ENCODE measurements at regions not wholly inside any gene's neighbourhood (a gene's known extent, or its start where the extent isn't known, plus 50 kb on each side); places are given as distances from the start of the nearest gene placed in this dataset.

- Histone ChIP-seq H3K27ac (no peak overlapping the region), H3K79me2 (ENCODE audit: insufficient read depth, low read depth) (no peaks in the 10 kb centered on the region), H3K4me2 (no peak overlapping the region)
Measured at GRCh38 chr20:40807821-40808170, 118.8 kb upstream of the MAFB start.

GRCh38 chr20:40808936-40809335 is 119.9 kb upstream of the MAFB start:
- Histone ChIP-seq H3K36me3 (ENCODE audit: insufficient read depth) (no peaks in the 10 kb centered on the region), H4K20me1 (ENCODE audit: insufficient read depth) (no peaks in the 10 kb centered on the region), H3K9ac (no peak overlapping the region), H2AFZ (ENCODE audit: low read depth) (no peak overlapping the region), H3K27me3 (ENCODE audit: insufficient read depth, low read depth) (no peaks in the 10 kb centered on the region), H3K79me2 (ENCODE audit: insufficient read depth, low read depth) (no peaks in the 10 kb centered on the region), H3K4me2 (no peak overlapping the region), H3K4me3 (IDR thresholded peaks at IDR 0.05; ENCODE audit: insufficient read depth, low read depth, low read length) (no peak overlapping the region), H3K27ac (no peak overlapping the region), H3K4me1 (ENCODE audit: low read depth, poor library complexity, severe bottlenecking) (no peaks in the 10 kb centered on the region)
- no peak for TF ChIP-seq CTCF (conservative IDR thresholded peaks at IDR 0.05; ENCODE audit: low read depth, low read length)

More at GRCh38 chr20:40807821-40808170, 118.8 kb upstream of the MAFB start:
- no peak for TF ChIP-seq CTCF (conservative IDR thresholded peaks at IDR 0.05; ENCODE audit: low read depth, low read length)
- H4K20me1 ChIP-seq (ENCODE audit: insufficient read depth) = no peaks in the 10 kb centered on the region
- H3K36me3 ChIP-seq (ENCODE audit: insufficient read depth) = no peaks in the 10 kb centered on the region
- H3K9ac ChIP-seq = no peak overlapping the region
- H3K4me3 ChIP-seq (IDR thresholded peaks at IDR 0.05; ENCODE audit: insufficient read depth, low read depth, low read length) = no peak overlapping the region
- no peaks in the 10 kb centered on the region for H3K27me3 ChIP-seq (ENCODE audit: insufficient read depth, low read depth)
- H2AFZ ChIP-seq (ENCODE audit: low read depth) = no peak overlapping the region
- no peaks in the 10 kb centered on the region for H3K4me1 ChIP-seq (ENCODE audit: low read depth, poor library complexity, severe bottlenecking)

- Histone ChIP-seq H3K36me3 (ENCODE audit: insufficient read depth) (no peaks in the 10 kb centered on the region), H3K27ac (no peak overlapping the region), H3K4me2 (no peak overlapping the region), H4K20me1 (ENCODE audit: insufficient read depth) (no peaks in the 10 kb centered on the region), H3K4me3 (IDR thresholded peaks at IDR 0.05; ENCODE audit: insufficient read depth, low read depth, low read length) (no peak overlapping the region), H3K79me2 (ENCODE audit: insufficient read depth, low read depth) (no peaks in the 10 kb centered on the region), H3K9ac (no peak overlapping the region), H3K27me3 (ENCODE audit: insufficient read depth, low read depth) (no peaks in the 10 kb centered on the region), H2AFZ (ENCODE audit: low read depth) (no peak overlapping the region), H3K4me1 (ENCODE audit: low read depth, poor library complexity, severe bottlenecking) (no peaks in the 10 kb centered on the region)
- TF ChIP-seq CTCF (conservative IDR thresholded peaks at IDR 0.05; ENCODE audit: low read depth, low read length) = no peak
Measured at GRCh38 chr20:40809361-40809760, 120.3 kb upstream of the MAFB start.

GRCh38 chr20:40810332-40811000 is 121.4 kb upstream of the MAFB start:
- no peak overlapping the region for H3K4me2 ChIP-seq
- no peaks in the 10 kb centered on the region for H3K36me3 ChIP-seq (ENCODE audit: insufficient read depth)
- no peaks in the 10 kb centered on the region for H3K27me3 ChIP-seq (ENCODE audit: insufficient read depth, low read depth)
- H3K27ac ChIP-seq = no peak overlapping the region
- no peak for TF ChIP-seq CTCF (conservative IDR thresholded peaks at IDR 0.05; ENCODE audit: low read depth, low read length)
- no peaks in the 10 kb centered on the region for H3K4me1 ChIP-seq (ENCODE audit: low read depth, poor library complexity, severe bottlenecking)
- H3K4me3 ChIP-seq (IDR thresholded peaks at IDR 0.05; ENCODE audit: insufficient read depth, low read depth, low read length) = no peak overlapping the region
- no peak overlapping the region for H3K9ac ChIP-seq
- H2AFZ ChIP-seq (ENCODE audit: low read depth) = no peak overlapping the region
- no peaks in the 10 kb centered on the region for H3K79me2 ChIP-seq (ENCODE audit: insufficient read depth, low read depth)
- H4K20me1 ChIP-seq (ENCODE audit: insufficient read depth) = no peaks in the 10 kb centered on the region
